Mesothelial cell of epicardium (in vitro differentiated cells): ENCODE measurements at regions not wholly inside any gene's neighbourhood (a gene's known extent, or its start where the extent isn't known, plus 50 kb on each side); places are given as distances from the start of the nearest gene placed in this dataset.

Source experiments
- DNase-seq, 2 experiments: peaks; one replicate each; pipeline ENCODE4 v3.0.0; 2021; ENCODE audit warnings: low spot score in 2 of 2; ENCODE audit not compliant: unreplicated experiment in 2 of 2
- H3K27ac Mint-ChIP-seq: 2 replicates; pipeline ENCODE4 v1.8.0; 2021; ENCODE audit warnings: mixed read lengths
- H3K27me3 Mint-ChIP-seq: 2 replicates; pipeline ENCODE4 v1.8.0; 2021; ENCODE audit warnings: low read depth, mixed read lengths
- H3K36me3 Mint-ChIP-seq: 2 replicates; pipeline ENCODE4 v1.8.0; 2021; ENCODE audit warnings: mixed read lengths
- H3K4me1 Mint-ChIP-seq: 2 replicates; pipeline ENCODE4 v1.8.0; 2021; ENCODE audit warnings: mixed read lengths
- H3K4me3 Mint-ChIP-seq: 2 replicates; pipeline ENCODE4 v1.8.0; 2021; ENCODE audit warnings: mild to moderate bottlenecking, moderate library complexity, mixed read lengths
- H3K9me3 Mint-ChIP-seq: 2 replicates; pipeline ENCODE4 v1.8.0; 2021; ENCODE audit warnings: mixed read lengths
- TF ChIP-seq, protein P1 (sequence below): fragments of 200-600 bp; sonication (generic); IDR thresholded peaks from one replicate; pipeline ENCODE4 v1.5.0; 2021; ENCODE audit warnings: antibody characterized with exemption; ENCODE audit not compliant: unreplicated experiment

DNA sequence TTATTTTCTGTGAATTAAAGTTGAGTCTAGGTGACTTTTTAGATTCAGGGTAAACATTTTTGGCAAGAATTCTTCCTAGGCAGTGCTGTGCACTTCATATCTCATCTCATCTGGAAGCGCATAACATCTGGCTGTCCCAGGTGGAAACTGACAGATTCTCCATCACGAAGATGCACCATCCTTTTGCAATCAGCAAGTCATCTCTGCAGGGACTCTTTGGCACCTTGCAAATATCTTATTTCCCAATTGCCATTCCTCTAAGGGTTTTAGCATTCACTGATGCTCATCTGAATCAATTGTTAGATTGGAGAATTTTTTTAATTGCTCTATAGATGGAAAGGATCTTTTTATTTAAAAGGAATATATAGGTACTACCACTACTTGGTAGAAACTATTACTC is 282.7 kb upstream of the ATP10A start:
- H3K4me3 Mint-ChIP-seq: no peak overlapping the region
- H3K4me1 Mint-ChIP-seq: no peaks in the 10 kb centered on the region
- no peak overlapping the region for H3K27ac Mint-ChIP-seq

DNA sequence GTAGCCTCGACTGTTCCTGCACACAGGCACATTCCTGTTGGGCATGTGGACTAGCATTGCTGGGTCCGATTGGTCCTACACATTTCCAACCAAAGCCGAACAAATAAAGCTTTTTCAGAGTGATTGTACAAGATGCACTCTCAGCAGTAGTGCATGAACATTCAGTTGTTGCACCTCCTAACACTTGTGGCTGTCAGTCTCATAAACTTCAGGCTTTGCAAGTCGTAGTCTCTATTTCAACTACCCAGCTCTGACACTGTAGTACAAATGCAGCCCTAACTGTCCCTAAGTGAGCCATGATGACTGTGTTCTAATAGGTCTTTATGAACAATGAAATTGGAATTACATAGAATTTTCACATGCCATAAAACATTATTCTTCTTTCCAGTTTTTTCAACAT is 281.7 kb upstream of the ATP10A start:
- H3K4me1 Mint-ChIP-seq: no peaks in the 10 kb centered on the region
- H3K9me3 Mint-ChIP-seq: peaks cover 3% of the 10 kb centered on the region

More for the DNA sequence above, 282.7 kb upstream of the ATP10A start:
- TF ChIP-seq, protein P1, sequence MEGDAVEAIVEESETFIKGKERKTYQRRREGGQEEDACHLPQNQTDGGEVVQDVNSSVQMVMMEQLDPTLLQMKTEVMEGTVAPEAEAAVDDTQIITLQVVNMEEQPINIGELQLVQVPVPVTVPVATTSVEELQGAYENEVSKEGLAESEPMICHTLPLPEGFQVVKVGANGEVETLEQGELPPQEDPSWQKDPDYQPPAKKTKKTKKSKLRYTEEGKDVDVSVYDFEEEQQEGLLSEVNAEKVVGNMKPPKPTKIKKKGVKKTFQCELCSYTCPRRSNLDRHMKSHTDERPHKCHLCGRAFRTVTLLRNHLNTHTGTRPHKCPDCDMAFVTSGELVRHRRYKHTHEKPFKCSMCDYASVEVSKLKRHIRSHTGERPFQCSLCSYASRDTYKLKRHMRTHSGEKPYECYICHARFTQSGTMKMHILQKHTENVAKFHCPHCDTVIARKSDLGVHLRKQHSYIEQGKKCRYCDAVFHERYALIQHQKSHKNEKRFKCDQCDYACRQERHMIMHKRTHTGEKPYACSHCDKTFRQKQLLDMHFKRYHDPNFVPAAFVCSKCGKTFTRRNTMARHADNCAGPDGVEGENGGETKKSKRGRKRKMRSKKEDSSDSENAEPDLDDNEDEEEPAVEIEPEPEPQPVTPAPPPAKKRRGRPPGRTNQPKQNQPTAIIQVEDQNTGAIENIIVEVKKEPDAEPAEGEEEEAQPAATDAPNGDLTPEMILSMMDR: no peak
- H3K36me3 Mint-ChIP-seq: no peaks in the 10 kb centered on the region
- peaks cover 47% of the 10 kb centered on the region for H3K27me3 Mint-ChIP-seq
- no peaks in the 10 kb centered on the region for H3K9me3 Mint-ChIP-seq
- DNase-seq: no peak

DNA sequence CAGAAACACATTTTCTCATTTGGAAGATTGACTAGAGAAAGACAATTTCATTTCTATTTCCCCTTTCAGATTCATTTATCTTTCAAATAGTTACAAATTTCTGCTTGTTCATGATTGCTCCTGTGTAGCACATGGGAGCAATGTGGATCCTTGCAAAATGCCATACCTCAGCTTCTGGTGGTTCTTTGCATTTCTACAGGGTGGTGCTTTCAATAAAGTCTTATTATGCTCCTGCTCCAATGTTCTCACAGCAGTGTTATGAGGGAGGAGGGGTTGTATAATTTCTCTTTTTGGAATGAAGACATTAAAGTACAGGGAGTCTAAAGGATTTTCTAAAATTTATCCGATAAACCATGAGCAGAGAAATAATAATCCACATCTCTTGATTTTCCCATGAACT is 280.1 kb upstream of the ATP10A start:
- TF ChIP-seq, protein P1: no peak
- peaks cover 6% of the 10 kb centered on the region for H3K9me3 Mint-ChIP-seq
- H3K36me3 Mint-ChIP-seq: no peaks in the 10 kb centered on the region
- no peak overlapping the region for H3K4me3 Mint-ChIP-seq
- H3K4me1 Mint-ChIP-seq: no peaks in the 10 kb centered on the region
- peaks cover 51% of the 10 kb centered on the region for H3K27me3 Mint-ChIP-seq
- DNase-seq: no peak
- H3K27ac Mint-ChIP-seq: no peak overlapping the region

More for the DNA sequence above, 281.7 kb upstream of the ATP10A start:
- Mint-ChIP-seq H3K36me3 (no peaks in the 10 kb centered on the region), H3K4me3 (no peak overlapping the region), H3K27me3 (peaks cover 49% of the 10 kb centered on the region), H3K27ac (no peak overlapping the region)
- no peak for DNase-seq
- TF ChIP-seq, protein P1: no peak

DNA sequence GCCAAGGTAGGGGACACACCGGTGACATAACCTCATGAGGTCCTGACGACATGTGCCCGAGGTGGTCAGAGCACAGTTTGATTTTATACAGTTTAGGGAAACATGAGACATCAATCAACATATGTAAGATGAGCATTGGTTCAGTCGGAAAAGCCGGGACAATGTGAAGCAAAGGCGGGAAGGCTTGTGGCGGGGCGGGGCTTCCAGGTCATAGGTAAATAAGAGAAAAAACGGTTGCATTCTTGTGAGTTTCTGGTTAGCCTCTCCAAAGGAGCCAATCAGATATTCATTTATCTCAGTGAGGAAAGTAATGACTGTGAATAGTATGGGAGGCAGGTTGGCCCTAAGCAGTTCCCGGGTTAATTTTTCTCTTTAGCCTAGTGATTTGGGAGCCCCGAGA is 271.7 kb upstream of the ATP10A start:
- peaks cover 20% of the 10 kb centered on the region for H3K4me1 Mint-ChIP-seq
- peaks cover 3% of the 10 kb centered on the region for H3K9me3 Mint-ChIP-seq
- H3K36me3 Mint-ChIP-seq: no peaks in the 10 kb centered on the region
- TF ChIP-seq, protein P1: no peak
- H3K27ac Mint-ChIP-seq: no peak overlapping the region
- DNase-seq: no peak
- no peak overlapping the region for H3K4me3 Mint-ChIP-seq
- peaks cover 13% of the 10 kb centered on the region for H3K27me3 Mint-ChIP-seq

DNA sequence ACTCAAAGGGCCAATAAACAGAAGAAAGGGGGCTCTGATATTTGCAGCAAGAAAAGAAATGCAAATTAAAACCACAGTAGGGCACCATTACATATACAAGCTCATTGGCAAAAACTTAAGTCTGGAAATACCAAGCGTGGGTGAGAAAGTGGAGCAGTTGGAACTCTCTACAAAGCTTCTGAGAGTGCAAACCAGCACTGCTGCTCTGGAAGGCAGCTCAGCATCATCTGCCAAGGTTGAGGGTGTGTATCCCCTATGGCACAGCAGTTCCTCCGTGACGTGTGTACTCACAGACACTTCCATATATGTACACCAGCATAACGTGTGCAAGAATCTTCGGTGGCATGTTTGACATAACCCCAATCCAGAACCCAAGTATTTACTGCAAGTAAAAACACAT is 271.0 kb upstream of the ATP10A start:
- H3K9me3 Mint-ChIP-seq: no peaks in the 10 kb centered on the region
- peaks cover 22% of the 10 kb centered on the region for H3K4me1 Mint-ChIP-seq
- H3K27me3 Mint-ChIP-seq: peaks cover 9% of the 10 kb centered on the region
- no peak for DNase-seq
- no peak overlapping the region for H3K4me3 Mint-ChIP-seq
- no peak overlapping the region for H3K27ac Mint-ChIP-seq
- no peaks in the 10 kb centered on the region for H3K36me3 Mint-ChIP-seq
- TF ChIP-seq, protein P1: no peak

DNA sequence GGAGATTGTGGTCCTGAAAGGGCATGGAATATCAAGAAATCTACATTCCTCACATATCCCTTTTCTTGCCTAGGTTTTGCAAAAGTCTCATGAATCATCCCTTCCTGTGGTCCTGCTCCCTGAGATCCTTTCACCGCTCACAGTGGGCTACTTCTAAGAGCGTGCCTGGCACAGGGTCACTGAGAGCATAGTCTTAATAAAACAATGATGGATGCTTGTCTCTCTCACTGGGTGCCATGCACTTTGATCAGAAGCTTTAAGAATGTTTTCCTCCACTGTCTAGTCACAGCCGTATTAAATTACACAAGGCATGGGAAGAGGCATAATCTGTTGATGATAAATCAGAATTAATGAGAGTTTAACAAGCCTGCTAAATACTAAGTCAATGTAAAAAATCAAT is 269.7 kb upstream of the ATP10A start:
- peaks cover 22% of the 10 kb centered on the region for H3K4me1 Mint-ChIP-seq
- H3K4me3 Mint-ChIP-seq: no peak overlapping the region
- no peaks in the 10 kb centered on the region for H3K36me3 Mint-ChIP-seq
- DNase-seq: no peak
- H3K27me3 Mint-ChIP-seq: peaks cover 9% of the 10 kb centered on the region
- no peaks in the 10 kb centered on the region for H3K9me3 Mint-ChIP-seq
- TF ChIP-seq, protein P1: no peak
- H3K27ac Mint-ChIP-seq: no peak overlapping the region
